OCI-LY7 (cell line): ENCODE measurements at regions not wholly inside any gene's neighbourhood (a gene's known extent, or its start where the extent isn't known, plus 50 kb on each side); places are given as distances from the start of the nearest gene placed in this dataset.
"Not testable (repeated sequence)": the region's sequence is repeated elsewhere in the genome, so short reads cannot be mapped to it uniquely, and the experiment has no call there.

Source experiments
- BruUV-seq: library from RNA; stranded (reverse); fragments of 400-500 nt; replicated peaks from 2 replicates; lab custom pipeline; 2021; lab: Mats Ljungman, UMichigan
- CTCF ChIA-PET: fragments of 300-600 bp; sonication (Branson Sonifier 250); formaldehyde crosslinking; loops from one replicate; lab custom pipeline; 2022; ENCODE audit warnings: antibody characterized with exemption; ENCODE audit not compliant: unreplicated experiment; lab: Charles Lee
- POLR2A ChIA-PET: fragments of 300-600 bp; sonication (Branson Sonifier 250); formaldehyde crosslinking; loops from one replicate; lab custom pipeline; 2022; ENCODE audit warnings: antibody characterized with exemption; lab: Charles Lee
- DNase-seq: peaks from one replicate; pipeline ENCODE4 v3.0.0-alpha.2; 2015; ENCODE audit warnings: low spot score
- H2AFZ ChIP-seq: fragments of 200-600 bp; sonication (generic), shearing (Covaris generic); 2 replicates; pipeline ENCODE4 v1.6.1; 2014; ENCODE audit warnings: mild to moderate bottlenecking, antibody characterized with exemption, low read length, moderate library complexity
- H3K27ac ChIP-seq: fragments of 200-600 bp; sonication (generic); 2 replicates; pipeline ENCODE4 v1.5.1; 2014; ENCODE audit warnings: mixed run types, low read depth, mild to moderate bottlenecking, moderate library complexity, low read length, inconsistent platforms; ENCODE audit not compliant: poor library complexity, severe bottlenecking
- H3K36me3 ChIP-seq: fragments of 200-600 bp; sonication (generic); 2 replicates; pipeline ENCODE4 v1.6.1; 2014; ENCODE audit warnings: mild to moderate bottlenecking, antibody characterized with exemption, low read length, moderate library complexity, mixed read lengths; ENCODE audit not compliant: insufficient read depth
- H3K4me1 ChIP-seq: fragments of 200-600 bp; sonication (generic); 2 replicates; pipeline ENCODE4 v1.5.1; 2014; ENCODE audit warnings: mild to moderate bottlenecking, low read length; ENCODE audit not compliant: insufficient read depth, poor library complexity, severe bottlenecking
- H3K4me2 ChIP-seq: fragments of 200-600 bp; sonication (generic); 2 replicates; pipeline ENCODE4 v1.6.1; 2014; ENCODE audit warnings: mild to moderate bottlenecking, low read length
- H3K4me3 ChIP-seq: fragments of 200-600 bp; sonication (generic); 2 replicates; pipeline ENCODE4 v1.5.1; 2014; ENCODE audit warnings: mild to moderate bottlenecking, low read depth, low read length; ENCODE audit not compliant: poor library complexity, severe bottlenecking
- H3K79me2 ChIP-seq: fragments of 200-600 bp; sonication (generic); 2 replicates; pipeline ENCODE4 v1.6.1; 2016; ENCODE audit warnings: low read depth, mild to moderate bottlenecking, low read length, moderate library complexity, mixed read lengths; ENCODE audit not compliant: insufficient read depth
- H3K9me2 ChIP-seq: fragments of 200-600 bp; sonication (generic); 2 replicates; pipeline ENCODE4 v1.6.1; 2016; ENCODE audit warnings: mild to moderate bottlenecking, low read length, mixed read lengths; ENCODE audit not compliant: insufficient read depth
- H3K9me3 ChIP-seq: fragments of 200-600 bp; sonication (generic); 2 replicates; pipeline ENCODE4 v1.6.1; 2014; ENCODE audit warnings: mild to moderate bottlenecking, mixed run types, low read length, mixed read lengths
- H4K20me1 ChIP-seq: fragments of 200-600 bp; sonication (generic); 2 replicates; pipeline ENCODE4 v1.6.1; 2014; ENCODE audit warnings: mild to moderate bottlenecking, antibody characterized with exemption, low read length, moderate library complexity, mixed read lengths; ENCODE audit not compliant: insufficient read depth
- EZH2phosphoT487 ChIP-seq: fragments of 200-600 bp; sonication (generic); IDR thresholded peaks from 2 replicates; pipeline ENCODE4 v1.6.1; 2018; ENCODE audit warnings: low read depth, borderline replicate concordance, mild to moderate bottlenecking, mixed run types, antibody characterized with exemption, low read length, moderate library complexity, mixed read lengths
- intact Hi-C: fragments of 100-400 bp; cut with micrococcal nuclease; formaldehyde crosslinking; loops from one replicate; pipeline ENCODE4 v1.10.0; 2022; ENCODE audit not compliant: unreplicated experiment
- TF ChIP-seq, protein P1 (sequence below): fragments of 200-600 bp; sonication (generic); conservative IDR thresholded peaks from 2 replicates; pipeline ENCODE4 v1.5.1; 2014; ENCODE audit warnings: mild to moderate bottlenecking, antibody characterized with exemption, low read length, moderate library complexity, mixed read lengths

GRCh38 chr14:40340708-40341107 is 908.5 kb upstream of the FBXO33 start:
- Histone ChIP-seq H2AFZ (no peak overlapping the region), H3K27ac (no peak overlapping the region), H3K9me3 (no peaks in the 10 kb centered on the region), H3K4me1 (no peaks in the 10 kb centered on the region), H3K4me2 (no peak overlapping the region), H3K79me2 (no peaks in the 10 kb centered on the region), H3K4me3 (no peak overlapping the region), H3K9me2 (no peaks in the 10 kb centered on the region), H3K36me3 (no peaks in the 10 kb centered on the region), H4K20me1 (no peaks in the 10 kb centered on the region)
- BruUV-seq, result no TSS peak
- intact Hi-C loops, result no loop called here
- DNase-seq, result no peak
- ChIA-PET CTCF (no interaction called here), POLR2A (no interaction called here)
- no peak for TF ChIP-seq EZH2phosphoT487
- TF ChIP-seq, protein P1, sequence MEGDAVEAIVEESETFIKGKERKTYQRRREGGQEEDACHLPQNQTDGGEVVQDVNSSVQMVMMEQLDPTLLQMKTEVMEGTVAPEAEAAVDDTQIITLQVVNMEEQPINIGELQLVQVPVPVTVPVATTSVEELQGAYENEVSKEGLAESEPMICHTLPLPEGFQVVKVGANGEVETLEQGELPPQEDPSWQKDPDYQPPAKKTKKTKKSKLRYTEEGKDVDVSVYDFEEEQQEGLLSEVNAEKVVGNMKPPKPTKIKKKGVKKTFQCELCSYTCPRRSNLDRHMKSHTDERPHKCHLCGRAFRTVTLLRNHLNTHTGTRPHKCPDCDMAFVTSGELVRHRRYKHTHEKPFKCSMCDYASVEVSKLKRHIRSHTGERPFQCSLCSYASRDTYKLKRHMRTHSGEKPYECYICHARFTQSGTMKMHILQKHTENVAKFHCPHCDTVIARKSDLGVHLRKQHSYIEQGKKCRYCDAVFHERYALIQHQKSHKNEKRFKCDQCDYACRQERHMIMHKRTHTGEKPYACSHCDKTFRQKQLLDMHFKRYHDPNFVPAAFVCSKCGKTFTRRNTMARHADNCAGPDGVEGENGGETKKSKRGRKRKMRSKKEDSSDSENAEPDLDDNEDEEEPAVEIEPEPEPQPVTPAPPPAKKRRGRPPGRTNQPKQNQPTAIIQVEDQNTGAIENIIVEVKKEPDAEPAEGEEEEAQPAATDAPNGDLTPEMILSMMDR, result no peak

DNA sequence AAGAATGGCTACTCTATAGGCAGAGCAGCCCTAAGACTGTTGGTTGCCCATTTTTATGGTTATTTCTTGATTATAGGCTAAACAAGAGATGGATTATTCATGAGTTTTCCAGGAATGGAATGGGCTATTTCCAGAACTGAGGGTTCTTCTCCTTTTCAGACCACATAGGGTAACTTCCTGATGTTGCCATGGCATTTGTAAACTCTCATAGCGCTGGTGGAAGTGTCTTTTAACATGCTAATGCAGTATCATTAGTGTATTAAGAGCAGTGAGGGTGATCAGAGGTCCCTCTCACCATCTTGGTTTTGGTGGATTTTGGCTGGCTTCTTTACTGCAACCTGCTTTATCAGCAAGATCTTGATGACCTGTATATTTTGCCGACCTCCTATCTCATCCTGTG is 904.6 kb upstream of the FBXO33 start:
- Histone ChIP-seq H3K4me2 (no peak overlapping the region), H3K36me3 (no peaks in the 10 kb centered on the region), H3K4me3 (no peak overlapping the region), H3K27ac (no peak overlapping the region), H4K20me1 (no peaks in the 10 kb centered on the region), H3K4me1 (no peaks in the 10 kb centered on the region), H3K79me2 (no peaks in the 10 kb centered on the region), H3K9me3 (no peaks in the 10 kb centered on the region), H2AFZ (no peak overlapping the region), H3K9me2 (no peaks in the 10 kb centered on the region)
- ChIA-PET CTCF (no interaction called here), POLR2A (interaction anchor here (0.6 kb wide), 1 partner anchor 46 kb away, joined by 3 read pairs; no protein-coding TSS in a partner anchor)
- DNase-seq, result no peak
- TF ChIP-seq, protein P1, result no peak
- TF ChIP-seq EZH2phosphoT487, result no peak
- intact Hi-C loops, result no loop called here
- no TSS peak for BruUV-seq

DNA sequence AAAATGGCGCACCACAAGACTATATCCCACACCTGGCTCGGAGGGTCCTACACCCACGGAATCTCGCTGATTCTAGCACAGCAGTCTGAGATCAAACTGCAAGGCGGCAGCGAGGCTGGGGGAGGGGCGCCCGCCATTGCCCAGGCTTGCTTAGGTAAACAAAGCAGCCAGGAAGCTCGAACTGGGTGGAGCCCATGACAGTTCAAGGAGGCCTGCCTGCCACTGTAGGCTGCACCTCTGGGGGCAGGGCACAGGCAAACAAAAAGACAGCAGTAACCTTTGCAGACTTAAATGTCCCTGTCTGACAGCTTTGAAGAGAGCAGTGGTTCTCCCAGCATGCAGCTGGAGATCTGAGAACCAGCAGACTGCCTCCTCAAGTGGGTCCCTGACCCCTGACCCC is 894.3 kb upstream of the FBXO33 start:
- DNase-seq, H3K27ac ChIP-seq, H3K4me1 ChIP-seq, H4K20me1 ChIP-seq, BruUV-seq, H2AFZ ChIP-seq, CTCF ChIA-PET, H3K9me3 ChIP-seq, H3K36me3 ChIP-seq, intact Hi-C loops, H3K9me2 ChIP-seq, H3K4me2 ChIP-seq, H3K79me2 ChIP-seq, POLR2A ChIA-PET, H3K4me3 ChIP-seq: not testable (repeated sequence)
